Endothelial cell of umbilical vein (primary cell): ENCODE measurements at regions not wholly inside any gene's neighbourhood (a gene's known extent, or its start where the extent isn't known, plus 50 kb on each side); places are given as distances from the start of the nearest gene placed in this dataset.
"Not testable (repeated sequence)": the region's sequence is repeated elsewhere in the genome, so short reads cannot be mapped to it uniquely, and the experiment has no call there.

Experiments used
- EZH2 ChIP-seq: IDR thresholded peaks from 2 replicates; pipeline ENCODE4 v1.6.1; 2012; ENCODE audit warnings: borderline replicate concordance, low read depth, mild to moderate bottlenecking, moderate library complexity, low read length, inconsistent platforms; ENCODE audit not compliant: severe bottlenecking
- FOS ChIP-seq: IDR thresholded peaks from 2 replicates; pipeline ENCODE4 v1.6.1; 2011; ENCODE audit warnings: mild to moderate bottlenecking, low read length, moderate library complexity, borderline replicate concordance; ENCODE audit not compliant: insufficient read depth
- POLR2A ChIP-seq: IDR thresholded peaks from 2 replicates; pipeline ENCODE4 v1.6.1; 2012; ENCODE audit warnings: low read depth, mild to moderate bottlenecking, control low read depth, low read length
- POLR2AphosphoS5 ChIP-seq: IDR thresholded peaks from 2 replicates; pipeline ENCODE4 v1.6.1; 2012; ENCODE audit warnings: low read depth, mild to moderate bottlenecking, control low read depth, low read length, moderate library complexity; ENCODE audit not compliant: insufficient read depth
- TF ChIP-seq, protein P1 (sequence below), 2 donors: IDR thresholded peaks; 1 replicate in 1 of 2; 2 replicates in 1 of 2; pipeline ENCODE4 v1.5.1; 2011; ENCODE audit warnings: low read length in 2 of 2, mild to moderate bottlenecking in 2 of 2, moderate library complexity in 2 of 2, control low read depth in 1 of 2, inconsistent platforms in 1 of 2, low read depth in 1 of 2; ENCODE audit not compliant: insufficient read depth in 1 of 2; ENCODE audit errors: extremely low read depth in 1 of 2
- TF ChIP-seq, protein P2 (sequence below): IDR thresholded peaks from 2 replicates; pipeline ENCODE4 v1.6.1; 2011; ENCODE audit not compliant: insufficient read depth, insufficient read length

DNA sequence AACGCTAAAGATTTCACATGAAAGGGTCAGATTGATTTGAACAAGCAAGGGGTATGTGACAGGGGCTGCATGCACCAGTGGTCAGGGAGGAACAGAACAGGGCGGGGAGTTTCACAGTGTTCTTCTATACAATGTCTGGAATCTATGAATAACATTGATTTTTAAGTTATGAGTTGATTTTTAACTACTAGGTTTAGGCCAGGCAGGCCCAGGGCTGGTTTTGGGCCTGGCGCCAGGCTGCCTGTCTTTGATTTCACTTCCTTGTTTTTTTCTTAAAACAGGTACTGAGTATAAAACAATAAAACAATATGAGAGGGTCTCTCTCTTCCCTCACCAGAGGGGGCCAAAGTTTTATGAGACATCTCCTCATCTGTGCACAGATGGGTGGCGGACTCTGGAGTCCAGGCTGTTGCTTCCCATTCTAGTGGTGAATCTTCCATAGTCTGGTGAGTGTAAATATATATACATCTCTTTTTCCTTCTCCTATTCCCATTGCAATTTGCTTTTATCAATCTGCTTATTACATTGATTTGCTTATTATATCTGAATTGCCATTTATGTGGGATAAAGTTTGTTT lies 133.2 kb downstream of the ZNF737 start:
- TF ChIP-seq, protein P1, sequence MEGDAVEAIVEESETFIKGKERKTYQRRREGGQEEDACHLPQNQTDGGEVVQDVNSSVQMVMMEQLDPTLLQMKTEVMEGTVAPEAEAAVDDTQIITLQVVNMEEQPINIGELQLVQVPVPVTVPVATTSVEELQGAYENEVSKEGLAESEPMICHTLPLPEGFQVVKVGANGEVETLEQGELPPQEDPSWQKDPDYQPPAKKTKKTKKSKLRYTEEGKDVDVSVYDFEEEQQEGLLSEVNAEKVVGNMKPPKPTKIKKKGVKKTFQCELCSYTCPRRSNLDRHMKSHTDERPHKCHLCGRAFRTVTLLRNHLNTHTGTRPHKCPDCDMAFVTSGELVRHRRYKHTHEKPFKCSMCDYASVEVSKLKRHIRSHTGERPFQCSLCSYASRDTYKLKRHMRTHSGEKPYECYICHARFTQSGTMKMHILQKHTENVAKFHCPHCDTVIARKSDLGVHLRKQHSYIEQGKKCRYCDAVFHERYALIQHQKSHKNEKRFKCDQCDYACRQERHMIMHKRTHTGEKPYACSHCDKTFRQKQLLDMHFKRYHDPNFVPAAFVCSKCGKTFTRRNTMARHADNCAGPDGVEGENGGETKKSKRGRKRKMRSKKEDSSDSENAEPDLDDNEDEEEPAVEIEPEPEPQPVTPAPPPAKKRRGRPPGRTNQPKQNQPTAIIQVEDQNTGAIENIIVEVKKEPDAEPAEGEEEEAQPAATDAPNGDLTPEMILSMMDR (IDR thresholded peaks at IDR 0.05; ENCODE audit: extremely low read depth in 1 of 2, insufficient read depth in 1 of 2, low read depth in 1 of 2, low read length in 2 of 2) = not testable (repeated sequence)
- not testable (repeated sequence) for TF ChIP-seq POLR2A, FOS, POLR2AphosphoS5, EZH2
- TF ChIP-seq, protein P2, sequence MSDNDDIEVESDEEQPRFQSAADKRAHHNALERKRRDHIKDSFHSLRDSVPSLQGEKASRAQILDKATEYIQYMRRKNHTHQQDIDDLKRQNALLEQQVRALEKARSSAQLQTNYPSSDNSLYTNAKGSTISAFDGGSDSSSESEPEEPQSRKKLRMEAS = not testable (repeated sequence)
